ENCODE measurements at regions not wholly inside any gene's neighbourhood (a gene's known extent, or its start where the extent isn't known, plus 50 kb on each side); places are given as distances from the start of the nearest gene placed in this dataset.

DNA sequence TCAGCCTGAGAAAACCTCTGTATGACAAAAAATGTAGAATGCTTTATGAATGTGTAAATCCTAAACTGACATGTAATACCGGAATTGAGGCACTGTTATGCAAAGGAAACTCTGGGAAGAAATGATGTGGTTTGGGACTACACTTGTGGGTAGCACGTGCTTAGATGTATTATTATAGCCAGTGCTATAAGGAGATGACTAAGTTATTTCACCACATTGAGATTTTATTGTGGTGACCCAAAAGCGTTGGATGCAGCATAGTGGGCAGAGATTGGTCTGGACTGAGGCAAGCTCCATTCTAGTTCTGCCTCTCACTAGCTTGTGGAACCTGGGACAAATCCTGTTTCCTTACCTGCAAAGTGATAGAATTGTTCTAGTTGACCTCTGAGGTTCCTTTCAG lies 172.2 kb downstream of the SNAPC1 start:
- TF ChIP-seq, protein P1, sequence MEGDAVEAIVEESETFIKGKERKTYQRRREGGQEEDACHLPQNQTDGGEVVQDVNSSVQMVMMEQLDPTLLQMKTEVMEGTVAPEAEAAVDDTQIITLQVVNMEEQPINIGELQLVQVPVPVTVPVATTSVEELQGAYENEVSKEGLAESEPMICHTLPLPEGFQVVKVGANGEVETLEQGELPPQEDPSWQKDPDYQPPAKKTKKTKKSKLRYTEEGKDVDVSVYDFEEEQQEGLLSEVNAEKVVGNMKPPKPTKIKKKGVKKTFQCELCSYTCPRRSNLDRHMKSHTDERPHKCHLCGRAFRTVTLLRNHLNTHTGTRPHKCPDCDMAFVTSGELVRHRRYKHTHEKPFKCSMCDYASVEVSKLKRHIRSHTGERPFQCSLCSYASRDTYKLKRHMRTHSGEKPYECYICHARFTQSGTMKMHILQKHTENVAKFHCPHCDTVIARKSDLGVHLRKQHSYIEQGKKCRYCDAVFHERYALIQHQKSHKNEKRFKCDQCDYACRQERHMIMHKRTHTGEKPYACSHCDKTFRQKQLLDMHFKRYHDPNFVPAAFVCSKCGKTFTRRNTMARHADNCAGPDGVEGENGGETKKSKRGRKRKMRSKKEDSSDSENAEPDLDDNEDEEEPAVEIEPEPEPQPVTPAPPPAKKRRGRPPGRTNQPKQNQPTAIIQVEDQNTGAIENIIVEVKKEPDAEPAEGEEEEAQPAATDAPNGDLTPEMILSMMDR (IDR thresholded peaks at IDR 0.05), result no peak
- TF ChIP-seq POLR2A (IDR thresholded peaks at IDR 0.05), result no peak
